ENCODE measurements at regions not wholly inside any gene's neighbourhood (a gene's known extent, or its start where the extent isn't known, plus 50 kb on each side); places are given as distances from the start of the nearest gene placed in this dataset.

DNA sequence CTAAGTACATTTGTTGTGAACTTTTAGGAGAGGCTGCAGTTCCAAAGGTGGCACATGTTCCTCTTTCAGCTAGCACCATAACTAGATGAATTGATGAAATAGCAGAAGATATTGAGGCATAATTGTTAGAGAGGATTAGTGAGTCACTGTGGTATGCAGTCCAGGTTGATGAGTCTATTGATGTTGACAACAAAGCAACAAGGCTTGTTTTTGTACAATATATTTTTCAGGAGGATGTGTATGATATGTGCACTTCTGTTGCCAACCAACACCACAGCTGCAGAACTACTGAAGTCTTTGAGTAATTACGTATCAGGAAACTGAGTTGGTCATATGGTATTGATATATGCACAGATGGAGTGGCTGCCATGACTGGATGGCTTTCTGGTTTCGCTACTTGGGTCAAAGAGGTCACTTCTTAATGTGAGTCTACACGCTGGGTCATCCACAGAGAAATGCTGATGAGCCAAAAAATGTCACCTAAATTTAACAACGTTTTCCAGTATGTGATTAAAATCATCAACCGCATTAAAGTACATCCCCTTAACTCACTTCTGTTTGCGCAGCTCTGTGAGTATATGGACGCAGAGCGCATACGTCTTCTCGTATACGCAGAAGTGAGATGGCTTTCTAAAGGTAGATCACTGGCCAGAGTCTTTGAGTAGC lies 261.3 kb upstream of the ANO5 start:
- TF ChIP-seq POLR2A (IDR thresholded peaks at IDR 0.05; ENCODE audit: low read depth, low read length): no peak
- no peak for TF ChIP-seq CTCF (IDR thresholded peaks at IDR 0.05; ENCODE audit: extremely low read depth in 1 of 2, insufficient read depth in 1 of 2, low read depth in 1 of 2, low read length in 2 of 2)
- TF ChIP-seq JUN (IDR thresholded peaks at IDR 0.05; ENCODE audit: borderline replicate concordance, insufficient read depth, insufficient read length, low read depth): no peak

All from endothelial cell of umbilical vein (primary cell).